NCI-H82 treated with DMSO at 0.1 percent for 48 hours (cell line): ENCODE measurements at regions not wholly inside any gene's neighbourhood (a gene's known extent, or its start where the extent isn't known, plus 50 kb on each side); places are given as distances from the start of the nearest gene placed in this dataset.

Source experiments
- DNase-seq: peaks from one replicate; lab custom pipeline; 2025; ENCODE audit not compliant: unreplicated experiment; lab: John Stamatoyannopoulos, UW

DNA sequence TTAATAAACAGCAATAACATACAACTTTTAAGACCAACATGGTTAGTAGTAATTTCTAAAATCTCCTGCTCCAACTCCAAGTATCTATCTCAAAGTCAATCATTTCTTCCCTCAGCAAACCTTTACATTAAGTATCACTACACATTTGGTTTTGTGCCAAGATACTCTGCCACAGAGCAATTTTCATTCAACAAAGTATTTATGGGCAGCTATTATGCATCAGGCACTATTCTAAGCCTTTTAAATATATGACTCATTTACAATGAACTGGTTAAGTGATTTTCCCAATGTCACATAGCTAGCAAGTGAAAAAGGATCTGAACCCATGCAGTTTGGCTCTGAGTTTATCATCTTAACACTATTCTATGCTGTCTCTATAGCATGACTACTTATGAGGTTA lies 264.3 kb downstream of the NOL4 start:
- DNase-seq: no peak

DNA sequence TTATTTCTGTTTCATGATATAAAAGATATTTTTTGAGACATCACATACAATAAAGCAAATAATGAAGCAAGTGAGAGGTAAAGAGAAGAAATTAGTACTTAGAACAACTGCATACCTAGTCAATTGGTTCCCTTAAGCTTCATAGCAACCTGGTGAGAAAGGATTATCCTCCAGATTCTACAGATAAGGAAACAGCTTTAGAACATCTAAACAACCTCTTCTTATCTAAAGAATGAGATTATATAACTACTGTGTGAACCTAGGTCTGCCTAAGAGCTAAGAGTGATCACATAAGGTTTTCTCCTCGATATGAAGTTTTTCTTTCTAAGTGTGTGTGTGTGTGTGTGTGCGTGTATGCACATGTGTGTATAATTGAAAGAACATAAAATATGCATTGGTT lies 265.1 kb downstream of the NOL4 start:
- no peak for DNase-seq

DNA sequence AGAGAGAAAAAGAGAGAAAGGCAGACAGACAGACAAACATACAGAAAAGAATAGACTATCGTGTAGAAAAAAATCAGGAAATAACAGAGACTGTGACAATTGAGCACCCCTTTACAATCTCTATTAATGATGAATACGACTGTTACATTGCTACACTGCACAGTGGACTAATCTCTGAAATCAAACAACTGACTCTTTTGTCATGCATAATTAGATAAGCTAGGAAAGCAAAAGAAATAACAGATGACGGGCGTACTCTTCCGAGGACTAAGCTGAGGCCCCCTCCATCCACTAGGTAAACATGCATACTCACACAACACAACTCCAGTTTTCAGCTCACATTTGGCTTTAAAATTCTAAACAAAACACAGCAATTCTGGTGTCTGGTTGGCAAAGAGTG lies 267.0 kb downstream of the NOL4 start:
- no peak for DNase-seq

DNA sequence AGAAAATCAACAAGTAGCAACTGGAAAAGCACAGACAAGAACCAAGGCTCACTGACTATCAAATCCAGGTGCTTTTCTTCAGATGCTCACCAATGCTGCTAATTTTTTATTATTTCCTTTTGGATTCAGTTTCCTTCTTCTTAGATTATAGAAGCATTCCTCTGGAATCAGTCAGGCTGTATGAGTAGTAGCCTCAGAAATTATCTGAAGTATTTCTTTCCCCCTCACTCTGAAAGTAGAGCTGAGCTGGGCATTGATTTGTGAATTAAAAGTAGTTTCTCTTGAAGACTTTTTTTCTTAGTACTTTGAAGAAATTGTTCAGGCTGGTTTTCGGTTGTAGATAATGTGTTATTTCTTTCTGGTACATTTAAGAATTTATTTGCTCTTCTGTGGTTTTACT lies 273.7 kb downstream of the NOL4 start:
- DNase-seq: no peak

DNA sequence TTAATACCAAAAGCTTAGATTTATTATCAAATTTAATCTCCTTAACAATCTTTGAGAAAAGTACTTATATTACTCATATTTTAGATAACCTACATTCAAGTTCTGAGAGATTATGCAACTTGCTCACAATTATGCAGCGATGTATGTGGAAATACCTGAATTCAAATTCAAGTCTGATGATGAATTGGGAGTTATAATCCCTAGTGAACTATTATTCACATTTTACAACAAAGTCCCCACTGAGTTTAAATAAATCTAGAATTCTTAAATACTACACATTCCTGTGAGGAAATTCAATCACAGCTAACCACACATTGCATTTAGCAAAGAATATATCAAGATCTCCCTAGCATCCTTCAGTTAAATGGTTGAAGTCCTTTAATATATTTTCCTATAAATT lies 278.4 kb downstream of the NOL4 start:
- no peak for DNase-seq

DNA sequence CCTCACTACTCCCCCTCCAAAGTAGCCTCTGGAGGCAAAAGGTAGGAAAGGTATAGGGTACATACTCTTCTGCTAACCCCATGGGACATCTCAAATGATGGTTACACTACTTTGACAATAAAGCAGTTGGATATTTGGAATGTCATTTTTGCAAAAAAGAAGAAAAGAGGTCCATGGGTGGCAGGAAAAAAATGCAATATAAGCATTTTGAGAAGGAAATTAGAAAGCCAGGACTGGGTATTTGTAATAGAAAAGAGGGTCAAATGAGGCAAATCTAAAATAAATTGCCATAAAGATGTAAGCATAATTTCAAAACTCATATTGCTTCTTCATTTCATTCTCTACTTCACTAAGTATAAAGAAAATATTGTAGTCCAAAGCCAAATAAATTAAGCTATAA lies 280.2 kb downstream of the NOL4 start:
- DNase-seq: no peak

DNA sequence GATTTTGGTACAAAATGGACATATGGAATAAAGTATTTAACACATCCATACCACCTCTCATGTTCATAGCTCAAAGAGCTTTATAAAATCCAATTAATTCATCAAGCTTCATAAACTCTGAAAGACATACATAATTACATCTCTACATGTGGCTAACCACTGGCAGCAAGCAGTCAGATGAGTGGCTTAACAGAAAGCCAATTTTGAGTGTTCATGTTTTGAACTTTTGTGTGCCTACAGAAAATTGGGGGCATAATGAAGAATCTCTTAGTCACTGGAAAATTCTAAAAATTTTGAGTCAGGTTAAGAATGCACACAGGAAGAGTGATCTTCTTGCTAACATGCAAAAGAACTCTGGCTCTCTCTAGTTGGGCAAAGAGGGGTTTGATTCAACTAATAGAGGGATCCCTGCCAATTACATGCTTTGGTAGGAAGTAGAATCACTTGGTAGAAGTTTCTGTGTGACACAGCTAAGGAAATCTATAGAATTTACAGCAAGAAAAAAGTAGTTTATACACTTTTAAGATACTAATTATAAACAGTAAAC lies 287.4 kb downstream of the NOL4 start:
- no peak for DNase-seq

DNA sequence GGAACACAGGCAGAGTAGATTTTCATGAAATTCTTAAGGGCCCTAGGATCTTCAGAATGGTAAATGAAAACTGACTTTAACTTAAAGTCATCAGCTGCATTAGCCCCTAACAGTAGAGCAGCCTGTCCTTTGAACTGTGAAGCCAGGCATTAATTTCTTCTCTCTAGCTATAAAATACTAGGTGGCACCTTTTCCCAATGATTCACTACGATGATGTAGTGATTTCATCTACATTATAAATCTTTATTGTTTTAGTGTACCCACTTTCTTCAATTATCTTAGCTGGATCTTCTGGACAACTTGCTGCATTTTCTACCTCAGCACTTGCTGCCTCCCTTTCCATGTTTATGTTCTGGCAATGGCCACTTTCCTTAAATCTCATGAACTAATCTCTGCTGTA lies 290.5 kb downstream of the NOL4 start:
- DNase-seq: no peak

DNA sequence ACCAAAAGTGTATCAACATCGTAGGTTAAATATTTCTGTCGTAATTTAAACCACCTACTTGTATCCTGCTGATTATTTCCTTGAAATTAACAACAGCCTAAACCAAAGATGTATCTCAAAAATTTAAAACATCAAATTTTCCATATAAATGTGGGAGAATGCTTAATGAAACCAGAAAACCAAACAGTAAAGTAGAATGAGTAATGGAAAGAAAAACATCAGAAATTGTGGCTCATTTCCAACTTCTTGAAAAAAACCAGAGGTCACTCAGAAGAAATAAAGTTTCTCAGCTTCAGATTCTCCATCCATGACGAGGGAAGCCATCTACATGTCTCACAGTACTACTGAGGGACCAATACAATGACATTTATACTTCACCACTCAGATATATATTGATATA lies 296.5 kb downstream of the NOL4 start:
- no peak for DNase-seq

DNA sequence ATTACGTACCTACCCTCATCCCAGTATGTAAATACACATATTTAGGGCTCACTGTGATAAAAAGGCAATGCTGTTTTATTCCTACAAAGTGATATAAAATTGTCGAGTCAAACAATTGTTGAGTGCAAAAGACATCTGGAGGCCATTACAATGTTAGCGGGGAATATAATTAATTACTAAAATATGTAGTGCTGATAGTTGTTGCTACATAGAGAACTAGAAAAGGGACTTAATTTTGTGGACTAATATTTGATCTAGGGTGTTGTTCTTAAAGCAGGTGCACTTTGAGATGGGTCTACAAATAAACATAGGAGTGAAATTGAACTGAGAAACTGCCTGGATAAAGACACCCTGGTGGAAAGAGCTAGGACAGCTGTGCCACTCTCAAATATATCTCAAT lies 300.1 kb downstream of the NOL4 start:
- DNase-seq: no peak

DNA sequence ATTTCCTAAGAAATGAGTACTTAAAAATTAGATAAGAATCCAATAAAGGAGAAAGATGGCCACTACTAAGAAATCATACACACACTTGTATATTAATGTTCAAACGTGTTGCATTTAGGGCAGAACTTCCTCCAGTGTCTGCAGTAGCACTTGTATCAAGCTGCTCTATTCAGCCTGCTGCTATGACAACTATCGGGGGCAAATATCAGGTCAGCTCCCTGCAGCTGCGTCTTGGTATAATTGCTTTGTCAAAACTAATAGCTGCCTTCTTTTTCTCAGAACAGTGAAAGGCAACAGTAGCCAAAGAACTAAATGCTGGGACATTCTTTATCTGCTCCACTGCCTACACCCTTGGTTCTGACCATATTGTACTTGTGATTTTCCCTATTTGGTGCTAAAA lies 300.7 kb downstream of the NOL4 start:
- no peak for DNase-seq

DNA sequence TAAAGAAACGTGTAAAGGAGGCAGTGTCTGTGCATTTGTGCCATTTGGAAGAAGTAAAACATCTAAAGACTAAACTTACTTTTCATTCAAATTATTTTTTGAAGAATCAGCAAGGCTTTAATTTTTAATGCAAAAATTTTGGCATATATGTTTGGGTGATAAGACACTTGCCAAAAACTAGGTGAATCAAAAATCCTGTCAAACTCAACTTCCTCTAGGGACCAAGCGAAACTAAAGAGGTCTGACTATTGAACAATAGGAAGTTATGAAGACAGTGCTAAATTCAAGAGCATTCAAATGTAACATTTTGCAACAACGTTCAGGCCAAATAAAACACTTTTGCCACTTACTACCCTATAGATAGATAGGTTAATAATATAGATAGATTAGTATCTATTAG lies 306.1 kb downstream of the NOL4 start:
- DNase-seq: no peak

DNA sequence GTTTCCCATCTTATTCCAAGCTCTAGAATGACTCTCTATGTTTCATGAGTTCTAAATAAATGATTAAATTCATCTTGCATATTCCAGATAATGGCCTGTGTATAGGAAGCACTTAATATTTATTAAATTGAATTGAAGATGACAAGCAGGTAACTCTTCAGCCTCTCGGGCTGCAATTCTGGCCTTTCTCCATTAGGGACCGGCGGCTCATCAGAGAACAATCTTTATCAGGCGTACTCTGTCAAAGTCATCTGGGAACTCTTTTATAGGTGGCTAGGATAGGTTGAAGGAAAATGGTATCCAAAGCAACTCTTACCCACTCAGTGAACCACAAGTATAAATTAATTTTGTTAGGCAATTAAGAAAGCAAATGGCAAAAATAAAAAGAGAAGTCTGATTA lies 308.5 kb downstream of the NOL4 start:
- no peak for DNase-seq

DNA sequence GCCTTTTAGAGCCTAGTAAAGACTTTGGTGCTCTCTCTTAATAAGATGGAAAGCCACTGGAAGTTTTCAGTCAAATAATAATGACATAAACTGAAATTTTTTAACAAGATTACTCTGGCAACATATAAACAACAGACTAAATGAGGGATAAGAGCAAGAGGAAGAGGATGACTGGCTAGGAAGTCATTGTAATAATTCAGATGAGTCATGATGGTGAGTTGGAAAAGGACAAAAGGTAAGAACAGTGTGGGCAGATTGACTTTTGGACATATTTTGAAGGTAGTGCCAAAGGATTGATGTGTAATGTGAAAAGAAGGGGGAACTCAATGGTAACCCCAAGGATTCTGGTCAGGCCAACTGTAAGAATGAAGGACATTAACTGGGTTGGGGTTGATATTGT lies 310.3 kb downstream of the NOL4 start:
- DNase-seq: no peak

DNA sequence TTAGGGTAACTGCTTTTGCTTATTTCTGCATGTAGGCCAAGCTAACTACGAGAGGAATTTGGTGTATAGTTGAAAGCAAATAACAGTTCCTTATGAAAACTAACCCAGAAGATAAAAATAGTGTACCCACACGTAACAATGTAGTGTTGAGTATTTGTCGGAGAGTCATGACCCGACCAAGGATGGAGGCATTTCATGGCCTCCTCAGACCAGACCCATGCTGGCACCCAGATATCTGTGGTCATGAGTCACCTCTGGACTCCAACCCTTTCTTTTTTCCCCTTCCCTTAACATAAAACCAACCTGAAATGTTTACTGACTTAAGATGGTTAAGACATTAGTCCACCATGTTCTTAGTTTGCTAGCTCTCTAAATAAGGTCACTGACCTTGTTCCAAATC lies 318.7 kb downstream of the NOL4 start:
- DNase-seq: no peak

DNA sequence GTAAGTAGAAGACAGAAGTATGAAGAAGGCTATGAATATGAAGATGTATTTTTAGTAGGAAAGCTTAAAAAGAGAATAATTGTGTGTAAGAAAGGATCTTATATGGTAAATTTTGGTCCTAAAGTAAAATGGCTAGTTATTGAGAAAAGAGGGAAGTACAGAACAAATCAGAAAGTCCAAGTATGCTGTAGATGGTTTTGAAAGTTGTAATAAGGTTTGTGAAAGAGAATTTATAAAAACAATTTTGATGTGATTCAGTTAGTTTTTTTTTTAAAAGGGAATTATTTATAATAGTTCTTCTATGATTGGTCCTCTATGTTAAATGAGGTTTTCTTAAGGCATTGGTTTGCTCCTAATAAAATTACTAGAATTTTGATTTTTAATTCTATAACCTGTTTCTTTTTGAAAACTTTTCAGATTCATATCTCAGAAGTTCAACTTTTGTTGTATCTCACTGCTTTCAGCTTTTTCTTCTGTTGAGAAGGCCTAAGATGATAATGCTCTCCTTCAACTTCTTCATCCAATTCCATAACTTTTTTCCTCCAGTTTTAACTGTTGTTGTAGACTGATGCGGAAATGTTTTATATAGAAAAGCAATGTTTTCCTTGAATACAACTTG lies 322.7 kb downstream of the NOL4 start:
- DNase-seq: no peak

DNA sequence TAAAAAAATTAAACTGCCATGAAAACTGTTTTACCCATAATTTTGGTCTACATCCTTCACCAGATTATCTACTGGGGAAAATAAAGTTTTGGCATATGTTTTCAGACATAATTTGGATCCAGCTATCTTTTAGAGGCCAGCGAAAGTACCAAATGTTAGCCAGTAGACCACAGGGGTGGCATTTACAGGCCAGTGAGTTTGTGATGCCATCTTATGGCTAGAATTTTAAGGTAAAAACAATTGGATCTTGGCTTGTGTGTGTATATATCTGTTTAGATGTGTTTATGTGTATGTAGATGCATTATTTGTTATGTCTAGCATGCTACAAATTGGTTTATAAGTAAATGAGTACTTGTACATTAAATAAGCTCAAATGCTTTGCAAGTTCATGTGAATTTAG lies 322.6 kb downstream of the ASXL3 start:
- DNase-seq: no peak

DNA sequence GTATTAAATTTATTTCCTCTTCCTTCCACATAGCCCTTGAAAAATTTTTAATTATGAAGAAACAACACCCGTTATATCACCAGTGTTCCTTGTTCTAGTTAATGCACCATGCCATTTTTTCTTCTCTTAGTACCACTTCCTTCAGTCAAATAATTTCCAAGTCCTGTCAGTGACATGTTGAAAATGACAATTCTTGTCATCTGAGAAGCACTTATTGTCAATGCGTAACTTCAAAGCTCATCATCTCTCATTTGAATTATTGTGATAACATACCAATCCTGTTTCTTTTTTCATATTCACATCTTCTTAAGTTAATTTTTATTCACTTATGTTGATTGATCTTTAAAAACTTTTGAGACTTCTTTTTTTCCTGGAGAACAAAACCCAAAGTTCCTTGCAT lies 320.4 kb downstream of the ASXL3 start:
- no peak for DNase-seq

DNA sequence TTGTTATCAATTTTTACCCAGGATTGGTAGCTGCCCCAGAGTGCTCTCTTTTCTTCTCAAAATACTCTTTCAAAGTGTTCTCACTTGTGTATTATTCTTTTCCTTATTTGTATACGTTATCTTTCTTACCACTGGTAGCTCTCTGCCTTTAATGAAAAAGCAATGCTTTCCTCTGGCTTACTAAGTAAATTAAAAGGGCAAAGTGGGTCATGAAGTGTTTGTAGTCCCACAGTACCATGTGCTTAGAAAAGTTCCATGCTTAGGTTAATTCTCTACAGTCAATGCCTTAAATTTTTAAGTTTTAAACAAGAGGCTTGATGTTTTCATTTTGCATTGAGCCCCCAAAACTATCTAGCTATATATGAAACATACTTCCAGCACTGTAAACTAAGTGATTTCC lies 300.2 kb downstream of the ASXL3 start:
- DNase-seq: no peak

DNA sequence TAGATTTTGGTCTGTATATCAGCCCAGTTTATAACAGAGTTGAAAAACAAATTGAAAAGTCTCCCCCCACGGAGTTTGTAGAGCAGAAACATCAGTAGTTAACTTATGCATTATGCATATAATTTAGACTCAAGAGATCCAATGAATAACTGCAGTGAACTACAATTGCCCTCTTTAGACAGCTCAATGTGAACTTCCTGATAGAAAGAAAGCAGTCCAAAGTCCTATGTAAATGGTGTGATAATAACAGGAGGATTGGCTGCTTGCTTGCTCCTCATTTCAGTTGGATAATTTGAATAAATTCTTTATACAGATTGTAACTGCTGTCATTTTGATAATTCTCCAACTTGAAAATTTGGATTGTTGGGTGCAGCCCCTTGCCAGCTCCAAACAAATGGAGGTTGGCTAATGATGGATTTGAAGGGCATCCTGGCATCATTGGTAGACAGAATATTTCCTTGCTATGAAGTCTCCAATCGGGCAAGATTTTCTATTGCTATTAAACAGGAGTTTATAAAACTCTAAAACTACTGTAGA lies 297.1 kb downstream of the ASXL3 start:
- DNase-seq: no peak

DNA sequence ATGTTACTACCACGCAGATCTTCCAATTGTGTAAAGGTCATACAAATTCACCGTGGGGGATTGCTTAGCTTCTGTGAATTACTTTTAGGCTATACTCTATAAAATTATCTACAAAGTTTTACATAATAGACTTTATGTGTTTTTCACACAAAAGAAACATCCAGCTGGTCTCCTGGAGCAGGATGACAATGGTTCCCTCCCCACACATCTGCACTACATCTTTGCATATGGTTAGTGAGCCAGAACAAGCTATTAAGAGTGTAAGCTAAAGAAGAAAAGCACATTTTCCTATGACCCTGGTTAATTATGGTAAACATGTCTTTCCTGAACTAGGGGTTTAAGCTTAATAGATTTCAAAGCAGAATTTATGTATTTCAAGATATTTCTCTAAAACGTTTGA lies 295.1 kb downstream of the ASXL3 start:
- DNase-seq: no peak

DNA sequence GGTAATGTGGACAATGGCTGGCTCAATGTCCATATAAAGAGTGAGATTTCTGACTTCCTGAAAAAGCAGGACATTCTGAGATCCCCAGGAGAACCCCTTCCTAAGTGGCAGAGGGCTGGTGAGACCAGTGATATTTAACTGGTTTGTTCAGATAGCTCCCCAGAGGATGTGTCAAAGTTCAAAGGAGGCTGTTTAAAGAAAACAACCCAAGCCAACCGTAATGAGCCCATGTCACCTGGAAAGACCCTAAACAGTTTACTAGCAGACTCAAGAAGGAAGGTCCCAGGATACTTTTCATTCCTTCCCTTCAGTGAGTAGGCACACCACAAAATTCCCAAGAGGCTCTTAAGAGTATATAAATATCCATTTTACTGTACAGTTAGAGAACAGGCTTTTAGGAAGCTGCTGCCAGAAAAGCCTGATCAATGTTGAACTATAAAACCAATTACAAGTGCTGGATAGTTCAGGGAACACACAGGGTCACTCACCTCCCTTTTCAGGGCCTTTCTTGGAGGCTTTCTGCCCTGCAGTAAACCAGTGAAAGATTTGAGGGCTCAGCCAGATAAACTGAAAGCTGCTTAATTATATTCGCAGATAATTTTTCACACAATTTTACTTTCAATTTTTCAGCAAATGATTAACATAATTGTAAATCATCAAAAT lies 293.5 kb downstream of the ASXL3 start:
- DNase-seq: no peak

DNA sequence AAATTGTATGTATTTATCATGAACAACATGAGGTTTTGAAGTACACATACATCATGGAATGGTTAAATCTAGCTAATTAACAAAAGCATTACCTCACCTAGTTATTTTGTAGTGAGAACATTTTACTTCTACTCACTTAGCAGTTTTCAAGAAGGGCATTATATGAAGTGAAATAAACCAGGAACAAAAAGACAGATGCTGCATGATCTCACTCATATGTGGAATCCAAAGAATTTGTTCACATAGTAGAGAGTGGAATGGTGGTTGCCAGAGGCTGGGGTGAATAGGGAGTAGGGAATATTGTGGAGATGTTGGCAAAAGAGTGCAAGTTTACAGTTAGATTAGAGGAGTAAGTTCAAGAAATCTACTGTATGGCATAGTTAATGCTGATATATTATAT lies 292.0 kb downstream of the ASXL3 start:
- DNase-seq: no peak
